GM12865 (cell line): ENCODE measurements at regions not wholly inside any gene's neighbourhood (a gene's known extent, or its start where the extent isn't known, plus 50 kb on each side); places are given as distances from the start of the nearest gene placed in this dataset.

Experiments
- DNase-seq: peaks from one replicate; pipeline ENCODE4 v3.0.0; 2010; ENCODE audit warnings: low read depth
- H3K4me3 ChIP-seq: 2 replicates; pipeline ENCODE4 v1.5.1; 2011; ENCODE audit warnings: mild to moderate bottlenecking, low read depth, low read length, control low read depth
- CTCF ChIP-seq: IDR thresholded peaks from 2 replicates; pipeline ENCODE4 v1.5.1; 2011; ENCODE audit warnings: low read length, control low read depth, low read depth, inconsistent platforms; ENCODE audit not compliant: insufficient read depth; ENCODE audit errors: missing control alignments

- no peak for TF ChIP-seq CTCF
- no peak overlapping the region for H3K4me3 ChIP-seq
- no peak for DNase-seq
These were observed 372.7 kb downstream of the ZNF521 start for GRCh38 chr18:24979235-24979634.

GRCh38 chr18:24982831-24983230, 369.1 kb downstream of the ZNF521 start:
- no peak for TF ChIP-seq CTCF
- DNase-seq = no peak
- no peak overlapping the region for H3K4me3 ChIP-seq

DNA sequence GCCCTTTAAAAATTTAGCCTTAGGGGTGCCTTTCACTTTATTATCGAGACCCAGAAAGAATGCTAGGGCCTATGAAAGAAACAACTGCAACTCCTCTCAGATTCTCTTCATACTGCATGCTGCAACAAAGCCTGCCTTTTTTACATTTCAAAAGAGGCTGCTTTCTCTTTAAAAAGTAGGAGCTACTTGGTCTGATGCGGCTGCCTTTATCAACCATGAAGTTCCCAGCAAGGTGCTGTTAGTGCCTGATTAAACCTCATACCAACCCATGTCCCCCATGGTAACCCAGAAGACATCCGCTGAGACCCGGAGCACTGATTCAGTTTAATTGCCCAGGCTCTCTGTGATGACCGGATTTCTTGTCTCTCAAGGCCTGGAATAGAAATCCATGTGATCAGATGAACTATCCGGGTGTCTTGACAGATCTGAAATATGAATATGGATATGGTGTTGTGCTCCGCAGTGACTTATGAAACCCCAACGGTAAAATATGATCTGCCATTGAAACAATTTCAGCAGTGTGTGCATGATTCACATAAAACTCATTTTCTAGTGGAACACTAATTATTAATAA, 368.3 kb downstream of the ZNF521 start:
- no peak for TF ChIP-seq CTCF
- no peak overlapping the region for H3K4me3 ChIP-seq
- DNase-seq = no peak

DNA sequence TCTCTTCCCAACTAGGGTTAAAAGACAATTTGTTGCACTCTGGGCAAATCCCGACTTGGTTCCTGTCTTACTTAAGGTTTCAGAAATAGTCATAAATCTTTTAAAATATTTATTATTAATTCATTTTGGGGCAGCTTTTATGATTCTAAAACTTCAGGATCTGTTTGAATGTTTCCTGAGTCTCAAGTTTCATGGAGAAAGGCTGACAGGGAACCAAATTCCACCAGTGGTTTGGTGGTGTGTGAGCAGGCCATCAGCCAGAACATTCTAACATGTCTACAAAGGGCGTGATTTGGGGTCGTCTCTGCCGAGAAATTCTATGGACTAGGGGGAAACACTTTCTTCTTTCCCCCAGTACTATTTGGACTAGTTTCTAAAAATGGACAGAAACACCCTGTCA, 366.4 kb downstream of the ZNF521 start:
- H3K4me3 ChIP-seq = no peak overlapping the region
- no peak for DNase-seq
- TF ChIP-seq CTCF = no peak

DNA sequence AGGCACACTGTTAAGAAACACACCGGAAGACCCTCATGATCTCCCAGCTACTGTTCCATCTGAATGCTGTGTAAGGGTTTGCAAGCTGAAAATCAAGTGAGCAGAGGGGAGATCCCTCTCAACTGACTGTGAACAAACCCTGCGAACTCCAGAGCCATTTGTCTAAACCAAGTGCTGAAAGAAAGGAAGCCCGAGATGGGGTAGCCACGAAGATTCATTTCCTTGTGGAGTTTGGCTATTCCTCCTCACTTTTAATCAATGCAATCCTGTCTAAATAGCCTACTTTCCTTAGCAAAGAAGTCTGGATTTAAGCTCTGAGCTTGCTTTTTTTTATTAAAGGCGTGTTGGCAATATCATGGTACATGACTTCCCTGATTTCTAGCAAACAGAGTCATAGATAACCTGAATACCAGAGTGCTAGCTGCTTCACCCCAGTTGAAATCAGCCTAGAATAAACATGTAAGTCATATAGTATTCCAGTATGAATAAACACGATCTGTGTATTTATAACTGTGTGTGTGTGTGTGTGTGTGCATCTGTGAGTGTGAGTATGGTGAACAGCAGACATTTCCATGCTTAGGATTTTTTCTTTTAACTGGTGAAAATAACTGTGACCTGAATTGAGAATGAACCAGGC, 365.2 kb downstream of the ZNF521 start:
- no peak overlapping the region for H3K4me3 ChIP-seq
- no peak for DNase-seq
- TF ChIP-seq CTCF = no peak

- no peak for TF ChIP-seq CTCF
- DNase-seq = no peak
- H3K4me3 ChIP-seq = no peak overlapping the region
These were observed 364.4 kb downstream of the ZNF521 start for GRCh38 chr18:24987303-24988252.
